CD4-positive, alpha-beta T cell (primary cell): ENCODE measurements at regions not wholly inside any gene's neighbourhood (a gene's known extent, or its start where the extent isn't known, plus 50 kb on each side); places are given as distances from the start of the nearest gene placed in this dataset.

Experiments
- ATAC-seq: fragments of 200-7000 bp; cut with Tn5 transposase; one replicate; pipeline ENCODE4 v1.10.0; 2022; ENCODE audit warnings: mild to moderate bottlenecking; ENCODE audit not compliant: poor library complexity
- CTCF ChIA-PET: fragments of 350-600 bp; sonication (Branson Sonifier 250); formaldehyde crosslinking; loops from one replicate; lab custom pipeline; 2021; ENCODE audit warnings: antibody characterized with exemption, inconsistent platforms; lab: Charles Lee
- POLR2A ChIA-PET: fragments of 350-600 bp; sonication (Branson Sonifier 250); formaldehyde crosslinking; loops from one replicate; lab custom pipeline; 2021; ENCODE audit warnings: antibody characterized with exemption, inconsistent platforms; lab: Charles Lee
- DNase-seq, 14 experiments: peaks; one replicate each; pipeline ENCODE4 v3.0.0-alpha.2; 2013 to 2020; ENCODE audit warnings: mixed read lengths in 2 of 14
- H3K27ac ChIP-seq, 2 donors: one replicate each; pipeline versions ENCODE4 v1.5.1 to v1.7.0; 2013; ENCODE audit warnings: low read length in 2 of 2, low read depth in 1 of 2, mild to moderate bottlenecking in 1 of 2
- H3K27me3 ChIP-seq, 2 experiments: 1 replicate in 1 of 2; 2 replicates in 1 of 2; pipeline versions ENCODE4 v1.6.1 to v1.7.0; 2013; ENCODE audit warnings: low read length in 2 of 2, control low read depth in 1 of 2, mild to moderate bottlenecking in 1 of 2, moderate library complexity in 1 of 2; ENCODE audit not compliant: insufficient read depth in 2 of 2, control insufficient read depth in 1 of 2
- H3K36me3 ChIP-seq: one replicate; pipeline ENCODE4 v1.6.1; 2013; ENCODE audit warnings: low read length, control low read depth; ENCODE audit not compliant: insufficient read depth
- H3K4me1 ChIP-seq: one replicate; pipeline ENCODE4 v1.6.1; 2013; ENCODE audit warnings: low read length, control low read depth; ENCODE audit not compliant: insufficient read depth
- H3K4me3 ChIP-seq: one replicate; pipeline ENCODE4 v1.5.1; 2013; ENCODE audit warnings: mild to moderate bottlenecking, low read length, moderate library complexity
- H3K9me3 ChIP-seq, 2 experiments: 1 replicate in 1 of 2; 2 replicates in 1 of 2; pipeline versions ENCODE4 v1.6.1 to v1.7.0; 2013; ENCODE audit warnings: low read length in 2 of 2, mild to moderate bottlenecking in 2 of 2, control low read depth in 1 of 2, moderate library complexity in 1 of 2; ENCODE audit not compliant: control insufficient read depth in 1 of 2, insufficient read depth in 1 of 2
- H3K27ac Mint-ChIP-seq: one replicate; pipeline ENCODE4 v1.8.0; 2020; ENCODE audit warnings: mixed read lengths
- H3K27me3 Mint-ChIP-seq: one replicate; pipeline ENCODE4 v1.8.0; 2021; ENCODE audit warnings: mixed read lengths
- H3K36me3 Mint-ChIP-seq: one replicate; pipeline ENCODE4 v1.8.0; 2021; ENCODE audit warnings: low read depth, mixed read lengths
- H3K4me1 Mint-ChIP-seq: one replicate; pipeline ENCODE4 v1.8.0; 2021; ENCODE audit warnings: low read depth, mixed read lengths
- H3K4me3 Mint-ChIP-seq: one replicate; pipeline ENCODE4 v1.8.0; 2020; ENCODE audit warnings: mild to moderate bottlenecking, mixed read lengths
- H3K9me3 Mint-ChIP-seq: one replicate; pipeline ENCODE4 v1.8.0; 2020; ENCODE audit warnings: mixed read lengths
- intact Hi-C, 2 experiments: fragments of 100-400 bp; cut with DNase I in 1 of 2; cut with micrococcal nuclease in 1 of 2; formaldehyde crosslinking; loops; one replicate each; pipeline versions ENCODE4 v1.15.1 to v1.9.0; 2023 to 2025; cut with DNase I, micrococcal nuclease
- TF ChIP-seq, protein P1 (sequence below): fragments of 200-600 bp; IDR thresholded peaks from one replicate; pipeline ENCODE4 v1.8.0; 2022; ENCODE audit warnings: antibody characterized with exemption, mild to moderate bottlenecking

DNA sequence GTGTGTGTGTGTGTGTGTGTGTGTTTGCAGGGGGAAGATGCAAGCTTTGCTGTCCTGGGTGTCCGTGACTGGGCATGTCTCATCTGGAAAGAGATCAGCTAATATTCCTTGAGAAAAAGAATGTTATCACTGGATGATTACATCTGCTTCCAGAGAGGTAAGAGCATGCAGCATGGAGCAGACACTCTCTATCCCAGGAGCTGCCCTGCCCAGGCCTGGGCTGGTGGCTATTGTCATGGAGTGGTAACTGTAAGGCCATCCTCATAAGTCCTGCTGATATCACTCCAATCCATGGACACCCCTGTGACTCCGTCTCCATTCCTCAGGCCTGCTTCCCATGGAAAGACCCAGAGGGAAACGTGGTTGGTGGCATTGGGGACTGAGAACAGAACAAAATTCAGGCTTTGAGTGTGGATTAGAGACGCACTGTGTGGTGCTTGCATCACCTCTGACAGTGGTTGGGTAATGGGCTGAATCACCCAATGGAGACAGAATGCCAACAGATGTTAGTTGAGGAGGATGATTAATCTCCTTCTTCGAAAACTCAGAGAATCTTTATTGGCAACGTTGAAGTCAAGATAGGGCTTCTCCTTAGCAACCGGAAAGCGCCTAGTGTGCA, 52.0 kb upstream of the KCNIP1 start:
- TF ChIP-seq, protein P1, sequence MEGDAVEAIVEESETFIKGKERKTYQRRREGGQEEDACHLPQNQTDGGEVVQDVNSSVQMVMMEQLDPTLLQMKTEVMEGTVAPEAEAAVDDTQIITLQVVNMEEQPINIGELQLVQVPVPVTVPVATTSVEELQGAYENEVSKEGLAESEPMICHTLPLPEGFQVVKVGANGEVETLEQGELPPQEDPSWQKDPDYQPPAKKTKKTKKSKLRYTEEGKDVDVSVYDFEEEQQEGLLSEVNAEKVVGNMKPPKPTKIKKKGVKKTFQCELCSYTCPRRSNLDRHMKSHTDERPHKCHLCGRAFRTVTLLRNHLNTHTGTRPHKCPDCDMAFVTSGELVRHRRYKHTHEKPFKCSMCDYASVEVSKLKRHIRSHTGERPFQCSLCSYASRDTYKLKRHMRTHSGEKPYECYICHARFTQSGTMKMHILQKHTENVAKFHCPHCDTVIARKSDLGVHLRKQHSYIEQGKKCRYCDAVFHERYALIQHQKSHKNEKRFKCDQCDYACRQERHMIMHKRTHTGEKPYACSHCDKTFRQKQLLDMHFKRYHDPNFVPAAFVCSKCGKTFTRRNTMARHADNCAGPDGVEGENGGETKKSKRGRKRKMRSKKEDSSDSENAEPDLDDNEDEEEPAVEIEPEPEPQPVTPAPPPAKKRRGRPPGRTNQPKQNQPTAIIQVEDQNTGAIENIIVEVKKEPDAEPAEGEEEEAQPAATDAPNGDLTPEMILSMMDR, result no peak
- Histone ChIP-seq H3K4me1 (no peaks in the 10 kb centered on the region), H3K27ac (no peak overlapping the region), H3K9me3 (peaks cover 0 to 4% of the 10 kb centered on the region in 2 experiments), H3K36me3 (no peaks in the 10 kb centered on the region), H3K27me3 (no peaks in the 10 kb centered on the region), H3K4me3 (no peak overlapping the region)
- DNase-seq, result peak in 2 of 14 experiments; percentile 48 to 53
- H3K36me3 Mint-ChIP-seq, result no peaks in the 10 kb centered on the region
- intact Hi-C loops, result no loop called here
- H3K27ac Mint-ChIP-seq, result no peak overlapping the region
- H3K4me1 Mint-ChIP-seq, result no peaks in the 10 kb centered on the region
- ChIA-PET CTCF (no interaction called here), POLR2A (no interaction called here)
- H3K9me3 Mint-ChIP-seq, result peaks cover 4% of the 10 kb centered on the region
- H3K27me3 Mint-ChIP-seq, result peaks cover 21% of the 10 kb centered on the region
- no peak overlapping the region for H3K4me3 Mint-ChIP-seq
- ATAC-seq, result no peak

DNA sequence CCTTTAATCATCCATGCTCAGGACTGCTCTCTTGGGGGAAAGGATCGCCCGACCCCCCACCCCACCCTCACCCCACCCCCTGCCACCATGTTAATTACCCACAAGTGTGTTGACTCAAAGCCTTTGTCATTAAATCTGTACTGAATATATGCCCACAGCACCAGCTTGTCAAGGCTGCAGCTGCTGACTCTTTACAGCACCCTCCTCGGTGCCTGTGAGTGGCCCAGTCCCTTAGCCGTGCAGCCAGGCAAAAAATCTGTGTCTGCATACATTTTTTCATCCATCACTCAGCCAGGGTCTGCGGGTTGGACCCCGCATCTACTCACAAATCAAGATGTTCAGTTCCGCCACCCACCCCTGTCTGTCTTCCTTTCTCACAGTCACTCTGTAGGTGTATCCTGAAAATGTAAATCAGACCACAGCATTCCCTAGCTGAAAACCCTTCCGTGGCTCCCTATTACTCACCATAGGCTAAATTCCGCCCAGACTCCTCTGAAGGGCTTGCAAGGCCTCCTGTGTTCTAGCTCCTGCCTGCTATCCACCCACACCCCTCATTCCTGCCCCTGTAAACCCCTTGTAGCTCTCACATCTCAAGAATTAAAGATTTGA, 53.7 kb upstream of the KCNIP1 start:
- Histone ChIP-seq H3K9me3 (peaks cover 0 to 4% of the 10 kb centered on the region in 2 experiments), H3K27ac (no peak overlapping the region), H3K4me3 (no peak overlapping the region), H3K4me1 (no peaks in the 10 kb centered on the region), H3K36me3 (no peaks in the 10 kb centered on the region), H3K27me3 (no peaks in the 10 kb centered on the region)
- CTCF ChIA-PET, result no interaction called here
- H3K4me1 Mint-ChIP-seq, result no peaks in the 10 kb centered on the region
- POLR2A ChIA-PET, result no interaction called here
- TF ChIP-seq, protein P1, result no peak
- peaks cover 4% of the 10 kb centered on the region for H3K9me3 Mint-ChIP-seq
- no peak overlapping the region for H3K4me3 Mint-ChIP-seq
- H3K36me3 Mint-ChIP-seq, result no peaks in the 10 kb centered on the region
- peaks cover 12% of the 10 kb centered on the region for H3K27me3 Mint-ChIP-seq
- ATAC-seq, result no peak
- intact Hi-C loops, result no loop called here
- H3K27ac Mint-ChIP-seq, result no peak overlapping the region
- DNase-seq, result no peak

DNA sequence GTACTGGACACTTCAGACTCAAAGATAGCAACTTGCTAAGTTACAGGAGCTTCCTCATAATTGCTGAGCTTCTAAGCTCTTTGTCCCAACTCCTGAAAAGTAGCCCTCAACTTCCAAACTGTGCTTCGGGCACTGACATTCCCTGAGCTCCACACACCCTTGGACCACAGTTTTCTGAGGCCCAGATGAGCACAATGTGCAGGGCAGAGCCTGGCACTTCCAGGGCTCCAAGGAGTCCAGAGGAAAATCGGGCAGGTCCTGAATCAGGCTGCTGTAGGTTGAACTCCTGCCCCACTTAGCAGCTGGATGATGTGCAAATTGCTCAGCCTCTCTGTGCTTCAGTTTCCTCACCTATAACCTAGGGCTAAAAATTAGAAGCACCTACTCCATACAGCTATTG, 54.6 kb upstream of the KCNIP1 start:
- DNase-seq (no peak), ATAC-seq (no peak)
- Histone ChIP-seq H3K4me1 (no peaks in the 10 kb centered on the region), H3K9me3 (peaks cover 0 to 4% of the 10 kb centered on the region in 2 experiments), H3K4me3 (no peak overlapping the region), H3K27me3 (no peaks in the 10 kb centered on the region), H3K27ac (no peak overlapping the region), H3K36me3 (no peaks in the 10 kb centered on the region)
- intact Hi-C loops, result no loop called here
- Mint-ChIP-seq H3K4me1 (no peaks in the 10 kb centered on the region), H3K27ac (no peak overlapping the region), H3K27me3 (peaks cover 12% of the 10 kb centered on the region), H3K36me3 (no peaks in the 10 kb centered on the region), H3K9me3 (peaks cover 4% of the 10 kb centered on the region), H3K4me3 (no peak overlapping the region)
- ChIA-PET POLR2A (no interaction called here), CTCF (no interaction called here)
- TF ChIP-seq, protein P1, result no peak
